Adipocyte (in vitro differentiated cells): ENCODE measurements at regions not wholly inside any gene's neighbourhood (a gene's known extent, or its start where the extent isn't known, plus 50 kb on each side); places are given as distances from the start of the nearest gene placed in this dataset.

Experiments
- DNase-seq: peaks from one replicate; pipeline ENCODE4 v3.0.0-alpha.2; 2015; ENCODE audit warnings: low read depth
- H3K27me3 ChIP-seq: replicated peaks from 2 replicates; pipeline ENCODE4 v1.7.0; 2013; ENCODE audit warnings: mild to moderate bottlenecking, low read length, moderate library complexity; ENCODE audit not compliant: control insufficient read depth, insufficient read depth
- H3K36me3 ChIP-seq: 2 replicates; pipeline ENCODE4 v1.7.0; 2013; ENCODE audit warnings: low read length, mild to moderate bottlenecking, moderate library complexity; ENCODE audit not compliant: control insufficient read depth, insufficient read depth, severe bottlenecking
- H3K4me1 ChIP-seq: 2 replicates; pipeline ENCODE4 v1.7.0; 2013; ENCODE audit warnings: mild to moderate bottlenecking, low read length, moderate library complexity; ENCODE audit not compliant: control insufficient read depth, insufficient read depth
- H3K4me3 ChIP-seq: 2 replicates; pipeline ENCODE4 v1.7.0; 2013; ENCODE audit warnings: mild to moderate bottlenecking, low read length, moderate library complexity
- H3K9ac ChIP-seq: 2 replicates; pipeline ENCODE4 v1.7.0; 2013; ENCODE audit warnings: mild to moderate bottlenecking, low read length, moderate library complexity
- H3K9me3 ChIP-seq: 2 replicates; pipeline ENCODE4 v1.7.0; 2013; ENCODE audit warnings: mild to moderate bottlenecking, low read length, moderate library complexity; ENCODE audit not compliant: control insufficient read depth

DNA sequence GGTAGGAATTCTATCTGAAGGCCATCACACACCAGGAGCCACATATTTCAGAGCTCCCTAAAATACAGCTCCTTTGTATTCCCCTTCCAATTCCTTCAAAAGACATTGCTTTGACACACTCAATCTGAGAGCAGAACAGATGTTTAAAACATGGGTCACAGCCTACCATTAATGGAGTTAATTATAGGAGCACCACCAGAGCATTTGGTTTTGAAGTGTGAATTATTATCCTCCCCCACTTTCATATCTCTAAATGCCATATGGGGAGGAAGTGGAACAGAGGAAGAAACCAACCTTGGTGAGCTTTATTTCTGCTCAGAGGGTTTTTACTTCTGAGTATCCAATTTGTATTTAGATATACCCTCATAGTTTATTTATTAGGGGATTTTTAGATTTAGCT, 50.7 kb upstream of the TNFRSF21 start:
- no peak for DNase-seq
- Histone ChIP-seq H3K4me1 (no peaks in the 10 kb centered on the region), H3K9ac (no peak overlapping the region), H3K27me3 (peaks cover 14% of the 10 kb centered on the region), H3K9me3 (no peaks in the 10 kb centered on the region), H3K36me3 (no peaks in the 10 kb centered on the region), H3K4me3 (no peak overlapping the region)

DNA sequence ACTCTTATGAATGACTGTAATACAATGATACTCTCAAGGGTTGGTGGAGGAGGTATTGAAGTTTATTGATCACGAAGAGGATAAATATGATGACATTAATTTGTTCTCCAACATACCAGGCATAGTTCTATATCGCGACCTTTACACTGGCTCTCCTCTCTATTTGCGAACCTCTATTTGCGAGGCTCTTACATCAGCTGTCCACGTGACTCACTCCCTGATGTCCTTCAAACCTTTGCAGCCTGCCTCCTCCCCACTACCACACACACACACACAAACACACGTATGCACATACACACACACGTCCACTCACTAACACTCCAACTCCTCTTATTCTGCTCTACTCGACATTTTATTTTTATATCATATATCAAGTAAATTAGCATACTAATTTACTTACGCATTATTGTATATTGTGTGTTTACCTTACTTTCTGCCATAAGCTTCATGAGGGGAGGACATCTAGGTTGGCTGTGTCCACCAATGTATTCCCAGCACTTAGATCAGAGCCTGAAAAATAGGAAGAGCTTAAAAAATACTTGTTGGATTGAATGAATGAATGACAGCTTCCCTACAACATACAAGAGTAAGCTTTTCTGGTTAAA, 53.3 kb upstream of the TNFRSF21 start:
- Histone ChIP-seq H3K36me3 (no peaks in the 10 kb centered on the region), H3K27me3 (peaks cover 10% of the 10 kb centered on the region), H3K4me1 (no peaks in the 10 kb centered on the region), H3K9ac (no peak overlapping the region), H3K4me3 (no peak overlapping the region), H3K9me3 (no peaks in the 10 kb centered on the region)
- no peak for DNase-seq

DNA sequence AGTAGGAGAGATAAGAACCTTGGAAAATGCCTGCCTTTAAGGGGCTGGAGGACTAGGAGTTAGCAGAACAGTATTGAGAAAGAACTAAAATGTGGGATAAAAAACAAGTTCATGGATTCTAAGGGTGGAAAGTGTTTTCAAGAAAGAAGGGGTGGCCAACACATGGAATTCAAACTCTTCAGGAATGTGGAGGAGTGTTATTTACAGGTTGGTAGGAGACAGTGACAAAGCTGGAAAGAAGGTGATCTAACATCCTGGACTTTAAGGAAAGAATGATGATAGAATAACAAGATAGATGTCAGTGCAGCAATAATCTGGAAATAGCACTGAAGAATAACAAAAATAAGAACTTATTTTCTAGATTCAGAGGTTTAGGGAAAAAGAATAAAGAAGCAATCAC, 54.0 kb upstream of the TNFRSF21 start:
- Histone ChIP-seq H3K9ac (no peak overlapping the region), H3K4me3 (no peak overlapping the region)
- DNase-seq = no peak

DNA sequence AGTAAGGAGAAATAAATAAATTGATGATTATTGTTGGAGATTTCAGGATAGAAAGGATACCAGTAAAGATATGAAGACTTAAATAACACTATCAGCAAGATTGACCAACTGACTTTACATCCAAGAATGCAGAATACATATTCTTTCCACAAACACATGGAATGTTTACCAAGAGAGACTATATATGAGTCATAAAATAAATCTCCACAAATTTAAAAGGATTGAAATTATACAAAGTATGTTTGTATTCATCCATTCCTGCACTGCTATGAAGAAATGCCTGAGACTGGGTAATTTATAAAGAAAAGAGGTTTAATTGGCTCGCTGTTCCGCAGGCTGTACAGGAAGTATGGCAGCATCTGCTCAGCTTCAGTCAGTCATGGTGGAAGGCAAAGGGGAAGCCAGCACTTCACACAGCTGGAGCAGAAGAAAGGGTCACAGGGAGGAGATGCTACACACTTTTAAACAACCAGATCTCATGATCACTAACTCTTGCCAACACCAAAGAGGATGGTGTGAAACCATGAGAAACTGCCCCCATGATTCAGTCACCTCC, 56.7 kb upstream of the TNFRSF21 start:
- Histone ChIP-seq H3K9me3 (no peaks in the 10 kb centered on the region), H3K27me3 (no peaks in the 10 kb centered on the region), H3K9ac (no peak overlapping the region), H3K4me3 (no peak overlapping the region), H3K4me1 (peaks cover 9% of the 10 kb centered on the region), H3K36me3 (no peaks in the 10 kb centered on the region)
- DNase-seq = peak; percentile 5

More for the DNA sequence above, 54.0 kb upstream of the TNFRSF21 start:
- no peaks in the 10 kb centered on the region for H3K9me3 ChIP-seq
- no peaks in the 10 kb centered on the region for H3K4me1 ChIP-seq
- H3K27me3 ChIP-seq = peaks cover 3% of the 10 kb centered on the region
- no peaks in the 10 kb centered on the region for H3K36me3 ChIP-seq

DNA sequence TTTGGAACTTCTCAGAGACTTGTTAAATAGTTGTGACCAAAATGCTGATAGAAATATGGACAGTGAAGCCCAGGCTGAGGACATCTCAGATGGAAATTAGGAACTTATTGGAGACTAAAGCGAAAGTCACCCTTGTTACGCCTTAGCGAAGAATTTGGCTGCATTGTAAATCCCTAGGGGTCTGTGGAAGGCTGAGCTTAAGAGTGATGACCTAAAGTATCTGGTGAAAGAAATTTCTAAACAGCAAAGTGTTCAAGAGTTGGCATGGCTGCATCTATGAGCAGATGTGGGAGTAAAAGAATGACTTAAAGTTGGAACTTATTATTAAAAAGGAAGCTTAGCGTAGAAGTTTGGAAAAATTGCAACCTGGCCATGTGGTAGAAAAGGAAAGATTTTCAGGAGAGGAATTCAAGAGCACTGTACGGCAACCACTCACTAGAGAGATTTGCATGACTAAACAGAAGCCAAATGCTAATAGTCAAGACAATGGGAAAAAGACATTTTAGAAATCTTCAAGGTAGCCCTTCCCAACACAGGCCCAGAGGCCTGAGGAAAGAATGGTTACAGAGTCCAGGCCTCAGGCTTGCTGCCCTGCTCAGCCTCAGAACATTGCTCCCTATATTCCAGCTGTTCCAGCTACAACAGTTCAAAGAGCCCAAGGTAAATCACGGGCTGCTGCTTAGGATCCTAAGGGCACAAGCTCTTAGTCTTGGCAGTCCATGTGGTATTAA, 61.6 kb upstream of the TNFRSF21 start:
- H3K4me3 ChIP-seq = peak overlapping the region; percentile 47
- H3K9ac ChIP-seq = peak overlapping the region; percentile 23
- DNase-seq = no peak
- peaks cover 16% of the 10 kb centered on the region for H3K4me1 ChIP-seq
- no peaks in the 10 kb centered on the region for H3K27me3 ChIP-seq
- H3K9me3 ChIP-seq = no peaks in the 10 kb centered on the region
- H3K36me3 ChIP-seq = no peaks in the 10 kb centered on the region

DNA sequence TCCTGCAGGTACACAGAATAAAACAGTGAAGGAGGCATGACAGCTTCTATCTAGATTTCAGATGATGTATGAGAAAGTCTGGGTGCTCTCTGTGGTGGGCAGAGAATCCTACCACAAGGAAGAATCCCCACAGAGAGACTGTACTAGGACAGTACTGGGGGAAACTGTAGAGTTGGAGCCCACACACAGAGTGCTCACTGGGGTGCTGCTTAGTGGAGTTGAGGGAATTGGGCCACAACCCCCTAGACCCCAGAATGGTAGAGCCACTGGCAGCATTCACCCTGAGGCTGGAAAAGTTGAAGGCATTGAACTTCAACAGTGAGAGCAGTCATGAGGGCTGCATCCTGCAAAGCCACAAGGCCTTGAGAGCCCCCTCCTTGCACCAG, 62.2 kb upstream of the TNFRSF21 start:
- Histone ChIP-seq H3K4me1 (peaks cover 16% of the 10 kb centered on the region), H3K9me3 (no peaks in the 10 kb centered on the region), H3K36me3 (no peaks in the 10 kb centered on the region), H3K4me3 (no peak overlapping the region), H3K9ac (peak overlapping the region; percentile 23), H3K27me3 (no peaks in the 10 kb centered on the region)
- no peak for DNase-seq

DNA sequence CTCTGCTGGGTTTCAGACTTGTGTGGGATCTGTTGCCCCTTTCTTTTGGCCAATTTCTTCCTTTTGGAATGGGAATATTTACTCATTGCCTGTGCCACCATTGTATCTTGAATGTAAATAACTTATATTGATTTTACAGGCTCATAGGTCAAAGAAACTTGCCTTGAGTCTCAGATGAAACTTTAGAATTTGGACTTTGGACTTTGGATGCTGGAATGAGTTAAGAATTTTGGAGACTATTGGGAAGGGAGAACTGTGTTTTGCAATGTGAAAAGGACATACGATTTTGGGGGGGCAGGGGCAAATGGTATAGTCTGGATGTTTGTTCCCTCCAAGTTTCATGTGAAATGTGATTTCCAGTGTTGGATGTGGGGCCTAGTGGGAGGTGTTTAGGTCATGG, 62.6 kb upstream of the TNFRSF21 start:
- H3K36me3 ChIP-seq = no peaks in the 10 kb centered on the region
- H3K4me1 ChIP-seq = peaks cover 16% of the 10 kb centered on the region
- H3K4me3 ChIP-seq = no peak overlapping the region
- no peaks in the 10 kb centered on the region for H3K9me3 ChIP-seq
- H3K27me3 ChIP-seq = no peaks in the 10 kb centered on the region
- no peak for DNase-seq
- H3K9ac ChIP-seq = no peak overlapping the region

DNA sequence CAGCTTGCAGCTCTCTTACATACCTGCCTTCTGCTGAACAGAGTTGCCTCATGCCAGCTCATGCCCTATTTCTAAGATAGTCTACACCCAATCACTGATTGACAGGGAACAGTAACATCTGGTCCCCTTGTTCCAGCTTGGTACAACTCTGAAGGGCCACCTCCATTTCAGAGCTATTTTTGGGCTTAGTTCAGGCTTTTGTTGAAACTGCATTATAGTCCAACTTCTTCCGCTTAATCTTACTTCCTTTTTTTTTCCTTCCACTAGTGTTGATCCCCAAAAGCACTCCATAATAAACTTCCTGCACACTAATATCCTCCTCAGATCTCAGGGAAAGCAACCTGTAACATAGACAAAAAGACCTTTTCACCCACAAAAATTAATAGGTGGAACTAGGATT, 65.7 kb upstream of the TNFRSF21 start:
- Histone ChIP-seq H3K4me3 (no peak overlapping the region), H3K9ac (no peak overlapping the region), H3K9me3 (no peaks in the 10 kb centered on the region), H3K27me3 (no peaks in the 10 kb centered on the region), H3K36me3 (no peaks in the 10 kb centered on the region), H3K4me1 (peaks cover 36% of the 10 kb centered on the region)
- no peak for DNase-seq

DNA sequence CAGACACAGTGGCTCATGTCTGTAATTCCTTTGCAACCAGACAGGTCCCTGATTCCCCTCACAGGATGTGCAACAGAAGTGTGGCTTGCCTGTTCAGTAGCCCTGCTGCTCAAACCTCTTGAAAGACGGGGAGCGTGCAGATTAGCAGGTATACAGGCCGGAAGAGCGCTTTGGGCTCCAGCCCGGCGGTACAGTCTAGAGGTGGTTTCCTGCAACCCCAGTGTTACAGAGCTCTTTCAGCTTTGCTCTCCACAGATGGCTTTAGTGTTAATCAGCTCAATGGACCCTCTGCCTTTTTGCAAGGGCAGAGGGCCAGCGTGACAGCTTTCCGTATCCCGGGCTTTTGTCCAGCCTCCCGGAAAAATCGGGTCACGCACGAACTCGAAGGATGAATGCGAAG, 67.2 kb upstream of the TNFRSF21 start:
- no peaks in the 10 kb centered on the region for H3K27me3 ChIP-seq
- no peak overlapping the region for H3K4me3 ChIP-seq
- H3K9ac ChIP-seq = no peak overlapping the region
- peaks cover 27% of the 10 kb centered on the region for H3K4me1 ChIP-seq
- H3K9me3 ChIP-seq = no peaks in the 10 kb centered on the region
- H3K36me3 ChIP-seq = no peaks in the 10 kb centered on the region
- DNase-seq = no peak

DNA sequence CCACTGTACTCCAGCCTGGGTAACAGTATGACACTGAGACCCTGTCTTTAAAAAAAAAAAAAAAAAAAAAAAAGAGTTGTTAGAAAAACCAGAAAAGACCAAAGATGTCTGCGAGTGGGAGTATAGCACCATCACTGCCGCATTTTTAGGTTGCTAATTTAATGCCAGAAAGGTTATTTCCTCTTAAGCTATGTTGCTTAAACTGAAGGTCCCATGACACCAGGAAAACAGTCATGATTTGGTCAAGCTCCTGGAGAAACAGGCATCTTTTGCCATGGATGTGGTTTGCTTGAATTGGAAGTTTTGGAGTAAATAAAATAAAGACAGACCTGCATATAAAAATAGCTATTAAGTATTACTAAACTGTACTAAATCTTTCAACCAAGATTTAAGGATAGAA, 68.3 kb upstream of the TNFRSF21 start:
- H3K4me1 ChIP-seq = peaks cover 27% of the 10 kb centered on the region
- no peaks in the 10 kb centered on the region for H3K9me3 ChIP-seq
- no peaks in the 10 kb centered on the region for H3K27me3 ChIP-seq
- H3K36me3 ChIP-seq = no peaks in the 10 kb centered on the region
- DNase-seq = no peak
- H3K9ac ChIP-seq = no peak overlapping the region
- H3K4me3 ChIP-seq = no peak overlapping the region

DNA sequence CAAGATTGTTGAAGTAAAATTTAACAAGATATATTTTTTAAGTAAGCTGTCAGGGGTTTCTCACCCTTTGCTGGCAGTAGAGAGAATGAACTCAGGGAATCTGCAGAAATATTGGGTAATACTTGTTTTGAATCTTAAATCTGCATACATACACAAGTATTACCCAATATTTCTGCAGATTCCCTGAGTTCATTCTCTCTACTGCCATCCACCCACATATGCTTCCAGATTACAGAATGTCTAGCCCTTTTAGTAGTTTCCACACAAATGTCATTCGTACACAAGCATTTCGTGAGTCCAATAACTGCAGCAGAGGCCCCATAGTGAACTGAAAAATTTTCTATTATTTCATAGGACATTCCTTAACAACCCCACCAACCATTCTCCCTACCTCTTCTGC, 69.6 kb upstream of the TNFRSF21 start:
- DNase-seq = peak; percentile 25
- H3K9me3 ChIP-seq = no peaks in the 10 kb centered on the region
- H3K9ac ChIP-seq = no peak overlapping the region
- no peaks in the 10 kb centered on the region for H3K27me3 ChIP-seq
- peak overlapping the region; percentile 9 for H3K4me3 ChIP-seq
- H3K4me1 ChIP-seq = peaks cover 25% of the 10 kb centered on the region
- no peaks in the 10 kb centered on the region for H3K36me3 ChIP-seq
